ENCODE measurements at regions not wholly inside any gene's neighbourhood (a gene's known extent, or its start where the extent isn't known, plus 50 kb on each side); places are given as distances from the start of the nearest gene placed in this dataset.

DNA sequence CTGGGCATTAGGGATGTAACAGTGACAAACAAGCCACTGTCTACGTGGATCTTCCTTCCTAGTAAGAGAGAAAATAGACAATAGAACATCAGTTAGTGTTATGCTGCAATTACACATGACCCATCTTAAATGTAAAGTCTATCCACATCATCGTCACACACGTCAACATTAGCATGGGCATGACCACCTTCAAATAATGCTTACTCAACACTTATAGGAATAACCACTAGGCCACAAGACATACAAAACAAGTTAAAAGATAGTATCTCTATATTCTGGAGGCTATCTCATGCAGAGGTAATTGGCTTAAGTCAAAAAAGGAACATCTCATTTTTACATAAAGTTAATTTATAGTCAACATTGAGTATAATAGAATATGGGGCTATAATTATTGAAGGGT is 156.5 kb downstream of the MOXD1 start:
- DNase-seq: no peak

GRCh38 chr6:132236744-132237143 is 164.5 kb downstream of the MOXD1 start:
- no peak for DNase-seq

GRCh38 chr6:132236281-132236680 is 165.0 kb downstream of the MOXD1 start:
- DNase-seq: no peak

- no peak for DNase-seq
Measured at GRCh38 chr6:132235596-132236280, 165.5 kb downstream of the MOXD1 start.

DNA sequence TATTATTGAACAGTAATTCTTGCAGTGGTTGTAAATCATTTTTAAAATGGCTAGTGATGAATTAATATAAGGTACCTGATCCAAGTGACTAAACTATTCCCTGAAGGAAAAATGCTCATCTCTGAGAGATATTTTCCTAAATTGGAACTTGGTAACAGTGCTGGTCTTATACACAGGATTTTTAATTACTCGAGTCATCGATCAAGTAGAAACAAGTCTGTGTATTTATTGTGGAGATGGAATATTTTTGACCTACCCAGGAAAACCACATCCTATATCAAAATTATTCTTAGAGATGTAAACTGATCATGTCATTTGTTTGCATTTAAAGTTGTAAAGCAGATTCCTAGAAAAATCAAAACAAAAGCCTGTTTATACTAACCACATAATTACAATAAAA is 166.9 kb downstream of the MOXD1 start:
- DNase-seq: no peak

- no peak for DNase-seq
Measured at GRCh38 chr6:132231121-132231884, 170.0 kb downstream of the MOXD1 start.

GRCh38 chr6:132228894-132229293 is 172.4 kb downstream of the MOXD1 start:
- DNase-seq: no peak

DNA sequence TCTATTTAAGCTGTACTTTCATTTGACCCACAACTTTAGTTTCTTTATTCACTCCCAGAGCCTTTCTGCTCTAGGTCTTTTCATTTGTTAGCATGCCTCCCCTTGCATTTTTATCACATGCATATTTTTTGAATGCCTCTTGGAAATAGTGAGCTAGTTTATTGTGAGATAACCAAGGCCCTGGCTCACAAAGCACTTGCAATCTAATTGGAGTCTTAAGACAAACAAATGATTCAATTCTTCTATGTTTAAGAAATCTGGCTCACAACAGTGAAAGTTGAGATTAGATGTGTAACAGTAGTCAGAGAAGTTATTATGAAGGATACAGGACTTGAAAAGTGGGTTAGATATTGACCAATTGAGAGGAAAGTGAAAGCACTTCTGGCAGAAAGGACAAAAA is 173.4 kb downstream of the MOXD1 start:
- no peak for DNase-seq

- no peak for DNase-seq
Measured at GRCh38 chr6:132224943-132225342, 176.3 kb downstream of the MOXD1 start.

DNA sequence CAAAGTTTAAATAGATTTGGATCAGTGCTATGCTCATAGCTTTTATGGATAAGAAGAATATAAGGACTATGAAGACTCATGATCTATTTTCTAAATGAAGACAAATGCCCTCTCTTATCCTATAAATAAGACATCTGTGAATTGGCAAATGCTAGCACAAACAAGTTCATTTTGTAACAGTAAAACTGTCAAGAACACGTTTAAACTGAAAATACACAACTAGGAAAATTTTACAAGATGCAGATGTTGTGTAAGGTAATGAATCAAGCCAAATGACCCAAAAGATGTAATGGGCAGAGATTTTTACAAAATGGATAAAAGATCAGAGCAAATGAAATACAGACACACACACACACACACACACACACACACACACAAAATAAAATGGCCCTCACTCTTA is 180.5 kb downstream of the MOXD1 start:
- no peak for DNase-seq

GRCh38 chr6:132219901-132220300 is 181.4 kb downstream of the MOXD1 start:
- no peak for DNase-seq

DNA sequence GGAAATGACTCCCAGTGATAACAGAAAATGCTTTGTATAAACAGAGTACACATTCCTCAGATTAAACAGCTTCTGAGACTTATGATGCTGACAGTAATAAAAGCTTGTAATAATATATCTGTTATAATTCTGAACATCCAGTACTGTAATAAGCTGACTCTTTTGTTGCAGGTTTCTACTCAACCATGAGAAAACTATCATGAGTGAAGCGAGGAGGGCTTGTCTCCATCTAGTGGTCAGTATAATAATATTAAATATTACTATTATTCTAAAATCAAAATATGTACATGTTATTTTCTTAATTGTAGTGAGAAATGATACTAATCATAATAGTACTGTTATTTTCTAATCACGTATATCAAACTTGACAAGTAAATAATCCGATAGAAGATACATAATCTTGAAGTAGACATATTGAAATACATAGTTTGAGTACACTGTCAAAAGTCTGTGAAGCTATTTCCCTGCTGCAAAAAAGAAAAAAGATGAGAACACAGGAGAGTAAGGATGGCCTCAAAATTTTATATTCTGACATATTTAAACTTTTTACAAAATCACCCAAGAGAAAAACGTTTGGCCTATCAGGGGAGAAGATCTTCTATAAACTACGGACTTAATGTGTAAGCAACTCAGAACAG is 183.1 kb downstream of the MOXD1 start:
- no peak for DNase-seq

DNA sequence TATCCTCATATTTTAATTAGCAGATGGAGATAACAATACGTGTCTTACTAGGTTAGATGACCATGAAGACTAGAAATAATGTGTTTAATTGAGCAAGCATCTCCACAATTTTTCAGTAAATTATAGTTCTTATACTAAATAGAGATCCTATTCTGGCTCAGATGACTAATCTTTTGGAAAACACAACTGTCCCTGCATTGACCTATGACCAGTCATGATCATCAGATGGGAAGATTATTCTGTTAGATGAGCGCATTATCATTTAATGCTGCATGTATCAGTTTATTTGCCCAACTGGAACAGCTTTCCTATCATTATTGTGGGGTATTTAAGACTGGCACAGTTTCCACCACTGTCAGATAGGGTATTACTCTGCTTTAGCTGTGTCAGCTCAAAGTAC is 185.5 kb downstream of the MOXD1 start:
- DNase-seq: no peak

DNA sequence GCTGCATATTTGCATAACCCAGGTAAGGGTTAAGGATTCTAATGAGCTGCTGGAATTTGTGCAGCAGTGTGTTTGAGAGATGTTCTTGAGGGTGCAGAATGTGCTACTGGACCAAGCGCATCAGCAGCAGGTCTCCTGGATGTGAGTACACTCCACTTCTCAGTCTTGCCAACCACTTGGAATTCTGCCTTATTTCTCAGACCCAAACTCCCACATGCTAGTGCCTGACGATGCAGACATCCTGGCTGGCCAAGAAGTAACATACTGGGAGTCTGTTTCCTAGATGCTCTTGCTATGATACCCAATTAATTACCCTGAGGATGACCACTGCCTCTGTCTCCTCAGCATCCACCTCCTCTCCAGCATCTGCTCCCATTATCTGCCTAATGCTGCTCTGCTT is 186.6 kb downstream of the MOXD1 start:
- DNase-seq: no peak

DNA sequence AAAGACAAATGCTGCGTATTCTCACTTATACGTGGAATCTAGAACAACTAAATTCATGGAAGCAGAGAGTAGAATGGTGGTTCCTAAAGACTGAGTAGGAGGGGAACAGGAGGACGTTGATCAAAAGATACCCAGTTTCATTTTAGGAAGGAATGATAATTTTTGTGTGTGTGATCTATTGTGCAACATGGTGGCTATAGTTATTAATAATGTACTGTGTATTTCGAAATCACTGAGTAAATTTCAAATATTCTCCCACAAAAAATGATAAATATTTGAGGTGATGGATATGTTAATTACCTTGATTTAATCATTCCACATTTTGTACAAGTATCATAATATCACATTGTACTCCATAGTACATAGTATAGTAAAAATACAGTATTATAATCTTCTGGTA is 187.5 kb downstream of the MOXD1 start:
- no peak for DNase-seq

GRCh38 chr6:132213191-132213590 is 188.1 kb downstream of the MOXD1 start:
- no peak for DNase-seq

DNA sequence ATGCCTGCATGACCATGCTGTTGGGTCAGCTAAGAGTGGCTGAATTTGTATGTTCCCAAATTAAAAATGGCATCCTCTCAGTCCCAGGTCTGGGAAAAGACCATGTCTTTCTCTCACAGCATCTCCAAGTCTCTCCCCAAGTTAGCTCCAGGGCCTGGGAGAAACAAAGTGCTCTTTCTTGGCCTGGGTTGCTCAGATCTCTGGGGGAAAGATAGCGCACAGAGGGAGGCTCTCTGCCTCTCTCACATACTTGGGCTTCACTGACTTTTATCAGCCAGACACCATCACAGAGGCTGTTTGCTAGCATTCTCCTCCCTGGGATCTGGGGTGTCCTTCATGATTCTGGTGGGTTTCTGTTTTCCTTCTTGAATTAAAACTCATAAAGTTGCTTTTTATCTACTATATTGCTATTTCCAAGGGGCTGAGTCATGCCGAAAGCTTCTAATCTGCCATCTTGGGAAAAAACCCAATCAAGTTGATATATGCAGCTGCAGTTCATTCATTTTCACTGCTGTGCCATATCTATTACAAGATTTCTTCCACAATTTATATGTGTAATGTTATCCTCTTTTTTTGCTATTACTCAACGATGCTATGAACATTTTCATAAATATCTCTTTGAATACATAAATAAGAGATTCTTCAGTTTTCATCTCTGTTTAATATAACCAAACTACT is 190.2 kb downstream of the MOXD1 start:
- DNase-seq: no peak

DNA sequence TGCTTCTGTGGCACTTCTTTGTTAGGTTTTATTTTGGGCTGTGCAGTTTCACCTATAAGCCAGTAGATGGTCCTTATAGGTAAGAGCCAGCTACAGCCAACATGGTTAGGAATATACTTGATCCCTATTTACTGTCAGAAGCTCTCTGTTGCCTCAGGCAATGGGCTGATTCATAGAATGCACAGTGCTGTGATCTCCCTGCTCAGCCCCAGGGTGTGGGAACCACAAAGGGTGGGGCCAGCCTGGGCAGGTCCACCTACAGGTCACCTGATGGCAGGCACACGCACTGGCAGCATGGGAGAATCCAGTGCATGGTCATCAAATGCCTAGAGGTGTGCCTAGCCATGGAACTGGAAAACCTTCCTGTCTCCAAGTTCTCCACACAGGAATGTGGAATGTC is 191.9 kb downstream of the MOXD1 start:
- DNase-seq: no peak

- no peak for DNase-seq
Measured at GRCh38 chr6:132207991-132208390, 193.3 kb downstream of the MOXD1 start.

GRCh38 chr6:132205946-132206345 is 195.3 kb downstream of the MOXD1 start:
- no peak for DNase-seq

DNA sequence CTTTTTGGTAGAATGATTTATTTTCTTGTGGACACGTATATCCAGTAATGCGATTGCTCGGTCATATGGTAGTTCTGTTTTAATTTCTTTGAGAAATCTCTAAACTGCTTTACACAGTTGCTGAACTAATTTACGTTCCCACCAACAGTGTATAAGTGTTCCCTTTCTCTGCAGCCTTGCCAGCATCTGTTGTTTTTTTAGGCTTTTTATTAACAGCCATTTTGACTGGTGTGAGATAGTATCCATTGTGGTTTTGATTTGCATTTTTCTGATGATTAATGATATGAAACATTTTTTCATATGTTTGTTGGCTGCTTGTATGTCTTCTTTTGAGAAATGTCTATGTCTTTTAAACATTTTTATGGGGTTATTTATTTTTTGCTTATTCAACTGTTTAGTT is 196.7 kb downstream of the MOXD1 start:
- no peak for DNase-seq

- no peak for DNase-seq
Measured at GRCh38 chr6:132202574-132202973, 198.7 kb downstream of the MOXD1 start.

GRCh38 chr6:132199343-132199742 is 201.9 kb downstream of the MOXD1 start:
- no peak for DNase-seq

DNA sequence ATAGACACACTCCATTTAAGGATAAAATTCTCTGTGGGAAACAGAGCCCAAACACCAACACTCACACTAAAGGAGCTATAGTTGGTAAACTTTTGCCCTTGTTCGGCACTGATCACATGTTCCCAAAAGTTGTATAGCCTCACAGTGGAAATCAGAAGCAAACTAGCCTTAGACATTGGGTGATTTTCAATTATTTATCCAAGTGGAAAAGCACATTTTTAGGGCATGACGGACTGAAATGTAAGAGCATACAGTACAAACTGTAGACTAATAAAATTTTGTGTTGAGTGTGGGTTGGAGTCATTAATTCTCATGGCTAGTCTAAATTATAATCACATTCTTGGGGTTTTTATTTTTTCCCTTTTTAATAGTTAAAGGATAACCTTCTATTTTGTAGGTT is 202.4 kb downstream of the MOXD1 start:
- no peak for DNase-seq
